GM10266 (cell line): ENCODE measurements at regions not wholly inside any gene's neighbourhood (a gene's known extent, or its start where the extent isn't known, plus 50 kb on each side); places are given as distances from the start of the nearest gene placed in this dataset.

ENCODE experiments used
- DNase-seq: peaks from one replicate; pipeline ENCODE4 v3.0.0; 2012; ENCODE audit errors: extremely low spot score
- TF ChIP-seq, protein P1 (sequence below): IDR thresholded peaks from 2 replicates; pipeline ENCODE4 v1.5.1; 2012; ENCODE audit warnings: mild to moderate bottlenecking, low read depth; ENCODE audit not compliant: control insufficient read depth, insufficient read depth; ENCODE audit errors: missing control alignments

- no peak for DNase-seq
- TF ChIP-seq, protein P1, sequence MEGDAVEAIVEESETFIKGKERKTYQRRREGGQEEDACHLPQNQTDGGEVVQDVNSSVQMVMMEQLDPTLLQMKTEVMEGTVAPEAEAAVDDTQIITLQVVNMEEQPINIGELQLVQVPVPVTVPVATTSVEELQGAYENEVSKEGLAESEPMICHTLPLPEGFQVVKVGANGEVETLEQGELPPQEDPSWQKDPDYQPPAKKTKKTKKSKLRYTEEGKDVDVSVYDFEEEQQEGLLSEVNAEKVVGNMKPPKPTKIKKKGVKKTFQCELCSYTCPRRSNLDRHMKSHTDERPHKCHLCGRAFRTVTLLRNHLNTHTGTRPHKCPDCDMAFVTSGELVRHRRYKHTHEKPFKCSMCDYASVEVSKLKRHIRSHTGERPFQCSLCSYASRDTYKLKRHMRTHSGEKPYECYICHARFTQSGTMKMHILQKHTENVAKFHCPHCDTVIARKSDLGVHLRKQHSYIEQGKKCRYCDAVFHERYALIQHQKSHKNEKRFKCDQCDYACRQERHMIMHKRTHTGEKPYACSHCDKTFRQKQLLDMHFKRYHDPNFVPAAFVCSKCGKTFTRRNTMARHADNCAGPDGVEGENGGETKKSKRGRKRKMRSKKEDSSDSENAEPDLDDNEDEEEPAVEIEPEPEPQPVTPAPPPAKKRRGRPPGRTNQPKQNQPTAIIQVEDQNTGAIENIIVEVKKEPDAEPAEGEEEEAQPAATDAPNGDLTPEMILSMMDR, result no peak
Measured at GRCh38 chr14:104299993-104300761, 161.8 kb downstream of the KIF26A start.

DNA sequence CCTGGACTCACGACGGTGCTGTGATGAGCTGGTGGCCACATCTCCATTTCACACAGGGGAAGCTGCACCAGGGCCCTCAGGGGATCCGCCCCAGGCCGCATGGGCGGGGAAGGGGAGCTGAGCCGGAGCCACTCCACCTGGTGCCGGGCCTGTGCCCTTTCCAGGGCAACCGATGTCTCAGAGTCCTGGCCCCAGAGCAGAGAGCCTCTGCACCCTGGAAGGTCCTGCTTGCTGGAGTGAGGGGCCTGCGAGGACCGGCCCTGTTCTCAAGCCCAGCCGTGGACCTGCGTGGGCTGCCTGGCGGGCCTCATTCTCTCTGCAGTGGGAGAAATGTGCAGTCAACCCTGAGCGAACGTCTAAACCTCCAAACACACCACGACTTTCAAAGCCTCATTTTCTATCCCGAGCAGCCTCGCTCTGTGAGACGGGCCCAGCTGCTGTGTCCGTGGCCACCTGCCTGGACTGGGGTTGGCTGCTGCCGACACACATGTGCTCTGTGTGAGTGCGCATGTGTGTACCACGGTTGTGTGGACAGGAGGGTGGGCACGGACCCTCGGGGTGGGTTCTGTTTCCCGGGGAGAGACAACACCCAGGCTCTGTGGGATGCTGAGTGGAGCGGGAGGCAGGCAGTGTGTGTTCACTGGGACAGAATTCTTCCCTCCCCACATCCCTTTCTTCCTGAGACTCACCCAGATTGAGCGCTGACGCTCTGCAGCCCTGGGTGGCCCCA, 163.5 kb downstream of the KIF26A start:
- TF ChIP-seq, protein P1, result no peak
- DNase-seq, result no peak

DNA sequence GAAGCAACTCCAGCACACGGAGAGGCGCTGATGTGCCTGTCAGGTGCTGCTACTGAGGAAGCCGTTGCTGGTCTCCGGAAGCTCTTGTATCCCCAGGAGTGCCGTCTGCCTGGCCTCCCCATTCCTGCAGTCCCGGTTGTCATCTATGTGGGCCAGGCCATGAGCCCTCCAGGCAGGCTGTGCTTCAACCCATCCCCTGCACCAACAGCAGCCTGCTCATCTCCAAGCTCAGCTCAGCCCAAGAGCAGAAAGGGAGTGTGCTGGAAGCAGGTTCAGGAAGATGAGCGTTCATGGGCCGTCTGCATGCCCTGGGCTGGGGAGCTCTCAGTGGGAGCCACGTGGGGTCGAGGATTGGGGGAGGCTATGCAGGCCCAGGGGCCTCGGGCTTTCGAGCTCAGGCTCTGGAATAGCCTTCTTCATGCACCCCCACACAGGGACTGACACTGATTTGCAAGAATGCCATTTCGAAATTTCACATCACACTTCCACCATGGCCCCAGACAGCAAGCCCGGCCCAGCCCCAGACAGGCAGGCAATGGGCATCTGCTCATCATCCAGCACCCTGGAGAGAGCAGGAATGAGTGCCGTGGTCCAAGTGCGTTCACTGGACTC, 164.5 kb downstream of the KIF26A start:
- TF ChIP-seq, protein P1, result no peak
- DNase-seq, result no peak

- TF ChIP-seq, protein P1, result no peak
- no peak for DNase-seq
Measured at GRCh38 chr14:104303705-104304425, 165.5 kb downstream of the KIF26A start.

- TF ChIP-seq, protein P1, result no peak
- no peak for DNase-seq
Measured at GRCh38 chr14:104304451-104305351, 166.3 kb downstream of the KIF26A start.
